ENCODE measurements at regions not wholly inside any gene's neighbourhood (a gene's known extent, or its start where the extent isn't known, plus 50 kb on each side); places are given as distances from the start of the nearest gene placed in this dataset.

- DNase-seq (ENCODE audit: low read depth): no peak
Measured at GRCh38 chr3:94179059-94179458, 116.2 kb downstream of the NSUN3 start.

- DNase-seq (ENCODE audit: low read depth): no peak
Measured at GRCh38 chr3:94183551-94183950, 120.7 kb downstream of the NSUN3 start.

- DNase-seq (ENCODE audit: low read depth): no peak
Measured at GRCh38 chr3:94184781-94185180, 121.9 kb downstream of the NSUN3 start.

GRCh38 chr3:94185753-94186152 lies 122.9 kb downstream of the NSUN3 start:
- DNase-seq (ENCODE audit: low read depth): no peak

GRCh38 chr3:94187697-94188096 lies 124.8 kb downstream of the NSUN3 start:
- no peak for DNase-seq (ENCODE audit: low read depth)

- DNase-seq (ENCODE audit: low read depth): no peak
Measured at GRCh38 chr3:94195381-94195780, 132.5 kb downstream of the NSUN3 start.

GRCh38 chr3:94206291-94206690 lies 143.4 kb downstream of the NSUN3 start:
- DNase-seq (ENCODE audit: low read depth): no peak

- DNase-seq (ENCODE audit: low read depth): no peak
Measured at GRCh38 chr3:94210256-94210655, 147.4 kb downstream of the NSUN3 start.

GRCh38 chr3:94217406-94217805 lies 154.5 kb downstream of the NSUN3 start:
- DNase-seq (ENCODE audit: low read depth): no peak

- DNase-seq (ENCODE audit: low read depth): no peak
Measured at GRCh38 chr3:94220426-94220825, 157.6 kb downstream of the NSUN3 start.

GRCh38 chr3:94221829-94222228 lies 159.0 kb downstream of the NSUN3 start:
- DNase-seq (ENCODE audit: low read depth): no peak

GRCh38 chr3:94225148-94225865 lies 162.4 kb downstream of the NSUN3 start:
- DNase-seq (ENCODE audit: low read depth): no peak

GRCh38 chr3:94226078-94226477 lies 163.2 kb downstream of the NSUN3 start:
- no peak for DNase-seq (ENCODE audit: low read depth)

GRCh38 chr3:94232921-94233320 lies 170.1 kb downstream of the NSUN3 start:
- DNase-seq (ENCODE audit: low read depth): no peak

GRCh38 chr3:94234177-94234788 lies 171.4 kb downstream of the NSUN3 start:
- DNase-seq (ENCODE audit: low read depth): no peak

- DNase-seq (ENCODE audit: low read depth): peak; percentile 51
Measured at GRCh38 chr3:94241986-94242385, 179.1 kb downstream of the NSUN3 start.

GRCh38 chr3:94246171-94246570 lies 183.3 kb downstream of the NSUN3 start:
- DNase-seq (ENCODE audit: low read depth): no peak

- DNase-seq (ENCODE audit: low read depth): no peak
Measured at GRCh38 chr3:94248042-94248441, 185.2 kb downstream of the NSUN3 start.

- DNase-seq (ENCODE audit: low read depth): peak; percentile 11
Measured at GRCh38 chr3:94249491-94250079, 186.7 kb downstream of the NSUN3 start.

- no peak for DNase-seq (ENCODE audit: low read depth)
Measured at GRCh38 chr3:94251566-94251965, 188.7 kb downstream of the NSUN3 start.

- DNase-seq (ENCODE audit: low read depth): no peak
Measured at GRCh38 chr3:94252316-94252715, 189.5 kb downstream of the NSUN3 start.

GRCh38 chr3:94256888-94257813 lies 194.3 kb downstream of the NSUN3 start:
- no peak for DNase-seq (ENCODE audit: low read depth)
